Memory B cell (primary cell): ENCODE measurements at regions not wholly inside any gene's neighbourhood (a gene's known extent, or its start where the extent isn't known, plus 50 kb on each side); places are given as distances from the start of the nearest gene placed in this dataset.
A peak's percentile ranks its signal among the peaks of the same experiment; 100 is the strongest.

Experiments used
- ATAC-seq: fragments of 150-1000 bp; cut with Tn5 transposase; 2 replicates; pipeline ENCODE4 v1.10.0; 2021; ENCODE audit warnings: low read depth, mild to moderate bottlenecking, moderate library complexity
- DNase-seq, 2 donors: peaks; one replicate each; pipeline ENCODE4 v3.0.0; 2022; ENCODE audit warnings: low spot score in 2 of 2
- H3K27ac Mint-ChIP-seq: one replicate; pipeline ENCODE4 v1.8.0; 2022; ENCODE audit warnings: mild to moderate bottlenecking, moderate library complexity, mixed read lengths
- H3K27me3 Mint-ChIP-seq: one replicate; pipeline ENCODE4 v1.8.0; 2022; ENCODE audit warnings: mixed read lengths
- H3K36me3 Mint-ChIP-seq: one replicate; pipeline ENCODE4 v1.8.0; 2022; ENCODE audit warnings: mild to moderate bottlenecking, mixed read lengths
- H3K4me1 Mint-ChIP-seq: one replicate; pipeline ENCODE4 v1.8.0; 2022; ENCODE audit warnings: mixed read lengths
- H3K4me3 Mint-ChIP-seq: one replicate; pipeline ENCODE4 v1.8.0; 2022; ENCODE audit warnings: mild to moderate bottlenecking, moderate library complexity, mixed read lengths
- H3K9me3 Mint-ChIP-seq: one replicate; pipeline ENCODE4 v1.8.0; 2022; ENCODE audit warnings: mixed read lengths

DNA sequence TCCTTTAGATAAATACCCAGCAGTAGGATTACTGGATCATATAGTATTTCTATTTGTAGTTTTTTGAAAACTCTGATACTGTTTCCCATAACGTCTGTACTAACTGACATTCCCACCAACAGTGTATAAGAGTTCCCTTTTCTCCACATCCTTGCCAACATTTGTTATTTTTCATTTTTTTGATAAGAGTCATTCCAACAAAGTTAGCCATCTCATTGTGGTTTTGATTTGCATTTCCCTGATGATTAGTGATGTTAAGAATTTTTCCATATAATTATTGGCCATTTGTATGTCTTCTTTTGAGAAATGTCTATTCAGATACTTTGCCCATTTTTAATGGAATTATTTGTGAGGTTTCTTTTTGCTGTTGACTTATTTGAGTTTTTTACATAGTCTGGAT lies 486.0 kb downstream of the FLRT2 start:
- no peak for ATAC-seq
- H3K36me3 Mint-ChIP-seq, result peaks cover 2% of the 10 kb centered on the region

GRCh38 chr14:86015511-86015910 lies 485.6 kb downstream of the FLRT2 start:
- H3K9me3 Mint-ChIP-seq, result peaks cover 2% of the 10 kb centered on the region
- ATAC-seq (no peak), DNase-seq (no peak)
- peaks cover 2% of the 10 kb centered on the region for H3K36me3 Mint-ChIP-seq
- no peak overlapping the region for H3K27ac Mint-ChIP-seq
- peaks cover 5% of the 10 kb centered on the region for H3K4me1 Mint-ChIP-seq
- no peaks in the 10 kb centered on the region for H3K27me3 Mint-ChIP-seq
- H3K4me3 Mint-ChIP-seq, result no peak overlapping the region

More for the DNA sequence above, 486.0 kb downstream of the FLRT2 start:
- no peak for DNase-seq
- peaks cover 5% of the 10 kb centered on the region for H3K4me1 Mint-ChIP-seq
- H3K9me3 Mint-ChIP-seq, result peaks cover 4% of the 10 kb centered on the region
- H3K4me3 Mint-ChIP-seq, result no peak overlapping the region
- no peaks in the 10 kb centered on the region for H3K27me3 Mint-ChIP-seq
- no peak overlapping the region for H3K27ac Mint-ChIP-seq

- H3K4me3 Mint-ChIP-seq, result no peak overlapping the region
- no peaks in the 10 kb centered on the region for H3K27me3 Mint-ChIP-seq
- H3K27ac Mint-ChIP-seq, result no peak overlapping the region
- H3K36me3 Mint-ChIP-seq, result peaks cover 2% of the 10 kb centered on the region
- ATAC-seq, result no peak
- peaks cover 5% of the 10 kb centered on the region for H3K4me1 Mint-ChIP-seq
- DNase-seq, result no peak
- H3K9me3 Mint-ChIP-seq, result peaks cover 2% of the 10 kb centered on the region
These were observed 483.7 kb downstream of the FLRT2 start for GRCh38 chr14:86013641-86014040.

GRCh38 chr14:86012461-86012860 lies 482.5 kb downstream of the FLRT2 start:
- Mint-ChIP-seq H3K4me1 (peaks cover 3% of the 10 kb centered on the region), H3K36me3 (no peaks in the 10 kb centered on the region), H3K9me3 (no peaks in the 10 kb centered on the region), H3K27me3 (no peaks in the 10 kb centered on the region), H3K27ac (no peak overlapping the region), H3K4me3 (no peak overlapping the region)
- ATAC-seq (no peak), DNase-seq (no peak)

GRCh38 chr14:86003998-86004397 lies 474.1 kb downstream of the FLRT2 start:
- Mint-ChIP-seq H3K27me3 (no peaks in the 10 kb centered on the region), H3K4me3 (no peak overlapping the region), H3K4me1 (no peaks in the 10 kb centered on the region), H3K9me3 (no peaks in the 10 kb centered on the region), H3K36me3 (peaks cover 7% of the 10 kb centered on the region), H3K27ac (no peak overlapping the region)
- no peak for DNase-seq
- ATAC-seq, result no peak

DNA sequence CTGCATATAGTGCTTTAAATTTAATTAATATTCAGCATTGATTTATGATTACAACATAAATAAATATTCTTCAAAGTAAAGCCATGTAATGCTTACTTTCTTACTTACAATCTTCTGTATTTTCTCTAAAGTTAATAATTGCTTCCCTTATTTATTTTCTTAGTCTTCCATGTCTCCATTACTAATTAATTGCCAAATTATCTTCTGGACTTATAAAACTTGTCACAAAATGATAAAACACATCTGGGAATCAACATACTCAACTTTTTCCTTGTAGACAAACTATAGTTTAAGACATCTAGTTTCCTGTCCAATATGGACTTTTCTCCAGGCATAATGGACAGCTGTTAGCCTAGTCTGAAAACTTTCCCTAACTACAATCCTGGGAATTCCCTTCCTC lies 466.6 kb downstream of the FLRT2 start:
- DNase-seq (no peak), ATAC-seq (no peak)
- H3K27me3 Mint-ChIP-seq, result no peaks in the 10 kb centered on the region
- no peak overlapping the region for H3K4me3 Mint-ChIP-seq
- no peak overlapping the region for H3K27ac Mint-ChIP-seq
- H3K9me3 Mint-ChIP-seq, result no peaks in the 10 kb centered on the region
- peaks cover 6% of the 10 kb centered on the region for H3K36me3 Mint-ChIP-seq
- no peaks in the 10 kb centered on the region for H3K4me1 Mint-ChIP-seq

DNA sequence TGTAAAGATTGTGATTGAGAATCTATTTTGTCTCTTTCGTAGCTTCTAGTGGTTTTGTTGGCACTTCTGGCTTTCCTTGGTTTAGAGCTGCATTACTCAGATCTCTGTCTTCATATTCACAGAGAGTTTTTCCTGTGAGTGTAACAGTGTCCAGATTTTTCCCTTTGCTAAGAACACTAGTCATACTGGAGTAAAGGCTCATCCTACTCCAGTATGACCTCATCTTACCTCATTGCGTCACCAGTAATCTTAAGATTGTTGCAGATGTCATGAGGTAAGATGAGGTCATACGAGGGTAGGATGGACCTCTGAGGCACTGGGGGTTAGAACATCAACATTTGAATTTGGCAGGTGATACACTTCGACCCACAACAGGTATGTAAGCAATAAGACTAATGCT lies 461.2 kb downstream of the FLRT2 start:
- no peaks in the 10 kb centered on the region for H3K27me3 Mint-ChIP-seq
- ATAC-seq, result no peak
- DNase-seq, result no peak
- H3K4me1 Mint-ChIP-seq, result no peaks in the 10 kb centered on the region
- no peak overlapping the region for H3K4me3 Mint-ChIP-seq
- peaks cover 13% of the 10 kb centered on the region for H3K36me3 Mint-ChIP-seq
- H3K9me3 Mint-ChIP-seq, result no peaks in the 10 kb centered on the region
- H3K27ac Mint-ChIP-seq, result no peak overlapping the region

- Mint-ChIP-seq H3K27ac (no peak overlapping the region), H3K4me1 (no peaks in the 10 kb centered on the region), H3K9me3 (no peaks in the 10 kb centered on the region), H3K27me3 (no peaks in the 10 kb centered on the region), H3K36me3 (peaks cover 15% of the 10 kb centered on the region), H3K4me3 (no peak overlapping the region)
- ATAC-seq (no peak), DNase-seq (no peak)
These were observed 458.0 kb downstream of the FLRT2 start for GRCh38 chr14:85987907-85988306.

- ATAC-seq, result no peak
- peaks cover 15% of the 10 kb centered on the region for H3K36me3 Mint-ChIP-seq
These were observed 457.3 kb downstream of the FLRT2 start for GRCh38 chr14:85987292-85987691.

GRCh38 chr14:85978582-85979250 lies 448.8 kb downstream of the FLRT2 start:
- H3K27ac Mint-ChIP-seq, result no peak overlapping the region

More at GRCh38 chr14:85987292-85987691, 457.3 kb downstream of the FLRT2 start:
- no peaks in the 10 kb centered on the region for H3K9me3 Mint-ChIP-seq
- DNase-seq, result no peak
- no peak overlapping the region for H3K27ac Mint-ChIP-seq
- H3K4me1 Mint-ChIP-seq, result no peaks in the 10 kb centered on the region
- no peak overlapping the region for H3K4me3 Mint-ChIP-seq
- no peaks in the 10 kb centered on the region for H3K27me3 Mint-ChIP-seq

GRCh38 chr14:85974602-85975001 lies 444.7 kb downstream of the FLRT2 start:
- DNase-seq, result no peak
- Mint-ChIP-seq H3K4me1 (peaks cover 20% of the 10 kb centered on the region), H3K27me3 (no peaks in the 10 kb centered on the region), H3K27ac (no peak overlapping the region), H3K4me3 (no peak overlapping the region), H3K36me3 (peaks cover 35% of the 10 kb centered on the region), H3K9me3 (peaks cover 15% of the 10 kb centered on the region)
- ATAC-seq, result no peak

More at GRCh38 chr14:85978582-85979250, 448.8 kb downstream of the FLRT2 start:
- peaks cover 16% of the 10 kb centered on the region for H3K36me3 Mint-ChIP-seq
- no peak overlapping the region for H3K4me3 Mint-ChIP-seq
- ATAC-seq, result no peak
- no peak for DNase-seq
- H3K4me1 Mint-ChIP-seq, result peaks cover 3% of the 10 kb centered on the region
- H3K9me3 Mint-ChIP-seq, result peaks cover under 1% of the 10 kb centered on the region
- no peaks in the 10 kb centered on the region for H3K27me3 Mint-ChIP-seq

GRCh38 chr14:85963486-85963885 lies 433.5 kb downstream of the FLRT2 start:
- Mint-ChIP-seq H3K27ac (no peak overlapping the region), H3K9me3 (no peaks in the 10 kb centered on the region), H3K36me3 (peaks cover 4% of the 10 kb centered on the region), H3K4me3 (no peak overlapping the region), H3K4me1 (peaks cover 4% of the 10 kb centered on the region), H3K27me3 (no peaks in the 10 kb centered on the region)
- ATAC-seq (no peak), DNase-seq (no peak)

GRCh38 chr14:85960756-85961155 lies 430.8 kb downstream of the FLRT2 start:
- no peaks in the 10 kb centered on the region for H3K9me3 Mint-ChIP-seq
- H3K4me3 Mint-ChIP-seq, result no peak overlapping the region
- H3K36me3 Mint-ChIP-seq, result peaks cover 10% of the 10 kb centered on the region
- H3K27me3 Mint-ChIP-seq, result no peaks in the 10 kb centered on the region
- no peak overlapping the region for H3K27ac Mint-ChIP-seq
- DNase-seq (no peak), ATAC-seq (peak; percentile 19)
- peaks cover 4% of the 10 kb centered on the region for H3K4me1 Mint-ChIP-seq

DNA sequence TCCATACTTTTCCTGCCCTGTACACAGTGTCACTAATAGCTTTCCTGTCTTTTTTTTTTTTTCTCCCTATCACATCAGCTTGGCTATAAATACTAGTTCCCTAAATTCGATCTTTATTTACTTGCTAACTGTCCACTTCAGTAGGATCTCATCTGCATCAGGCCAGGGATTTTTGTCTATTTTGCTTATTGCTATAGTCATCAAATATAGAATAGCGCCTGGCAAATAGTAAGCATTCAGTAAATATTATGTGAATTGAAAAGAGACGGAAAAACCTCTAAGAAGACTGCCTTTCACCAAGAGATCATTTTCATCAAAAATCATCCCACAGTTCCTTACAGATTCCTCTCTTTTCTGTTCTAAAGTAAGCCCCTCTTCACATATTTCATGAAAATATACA lies 429.1 kb downstream of the FLRT2 start:
- H3K36me3 Mint-ChIP-seq, result peaks cover 11% of the 10 kb centered on the region
- H3K9me3 Mint-ChIP-seq, result no peaks in the 10 kb centered on the region
- no peak overlapping the region for H3K27ac Mint-ChIP-seq
- H3K4me3 Mint-ChIP-seq, result no peak overlapping the region
- H3K27me3 Mint-ChIP-seq, result no peaks in the 10 kb centered on the region
- no peak for ATAC-seq
- DNase-seq, result no peak
- H3K4me1 Mint-ChIP-seq, result peaks cover 6% of the 10 kb centered on the region

GRCh38 chr14:85958069-85958468 lies 428.1 kb downstream of the FLRT2 start:
- no peaks in the 10 kb centered on the region for H3K9me3 Mint-ChIP-seq
- no peak overlapping the region for H3K4me3 Mint-ChIP-seq
- ATAC-seq (no peak), DNase-seq (no peak)
- H3K27ac Mint-ChIP-seq, result no peak overlapping the region
- H3K27me3 Mint-ChIP-seq, result no peaks in the 10 kb centered on the region
- H3K36me3 Mint-ChIP-seq, result peaks cover 13% of the 10 kb centered on the region
- peaks cover 7% of the 10 kb centered on the region for H3K4me1 Mint-ChIP-seq
